ENCODE measurements at regions not wholly inside any gene's neighbourhood (a gene's known extent, or its start where the extent isn't known, plus 50 kb on each side); places are given as distances from the start of the nearest gene placed in this dataset.

- TF ChIP-seq CTCF (IDR thresholded peaks at IDR 0.05) (no peak), POLR2A (IDR thresholded peaks at IDR 0.05) (no peak)
These were observed 66.8 kb downstream of the RTL6 start for GRCh38 chr22:44431256-44431655.

Measured in tibial nerve (tissue), 3 donors.